ENCODE measurements at regions not wholly inside any gene's neighbourhood (a gene's known extent, or its start where the extent isn't known, plus 50 kb on each side); places are given as distances from the start of the nearest gene placed in this dataset.

GRCh38 chr6:103177791-103178190, 1681.9 kb downstream of the HACE1 start:
- CTCF ChIA-PET = no interaction called here
- Histone ChIP-seq H4K20me1 (replicated peaks; ENCODE audit: control insufficient read depth, extremely low read depth, insufficient read depth, low read length) (no peaks in the 10 kb centered on the region), H2AFZ (ENCODE audit: low read depth, low read length) (no peak overlapping the region), H3K79me2 (ENCODE audit: control insufficient read depth, insufficient read depth, low read length) (no peaks in the 10 kb centered on the region), H3K4me3 (replicated peaks in 1 of 3; ENCODE audit: insufficient read depth in 1 of 3, low read depth in 1 of 3, low read length in 3 of 3) (no peak overlapping the region), H3K27ac (ENCODE audit: insufficient read depth, low read depth, low read length) (no peak overlapping the region), H3K4me2 (ENCODE audit: insufficient read depth, low read length) (no peak overlapping the region), H3K9ac (replicated peaks; ENCODE audit: extremely low read depth, insufficient read depth, low read length) (no peak overlapping the region), H3K36me3 (ENCODE audit: control insufficient read depth in 2 of 2, extremely low read depth in 1 of 2, insufficient read depth in 2 of 2, low read length in 2 of 2) (no peaks in the 10 kb centered on the region), H3K4me1 (ENCODE audit: control insufficient read depth, extremely low read depth, insufficient read depth, low read length) (no peaks in the 10 kb centered on the region), H3K9me1 (replicated peaks; ENCODE audit: control insufficient read depth, extremely low read depth, insufficient read depth, low read length) (no peaks in the 10 kb centered on the region), H3K9me3 (replicated peaks; ENCODE audit: control insufficient read depth, insufficient read depth, low read length) (no peaks in the 10 kb centered on the region), H3K27me3 (ENCODE audit: control insufficient read depth in 2 of 2, insufficient read depth in 2 of 2, low read length in 2 of 2) (no peaks in the 10 kb centered on the region)
- dilution Hi-C loops (cut with MboI; ENCODE audit: extremely low pct_ligation_motif_present, low sequenced_read_pairs) (no loop called here), intact Hi-C loops (cut with micrococcal nuclease) (no loop called here)
- DNase-seq (ENCODE audit: low read depth, low spot score) (no peak), FAIRE-seq (no peak)
- no peak for TF ChIP-seq JUN (IDR thresholded peaks at IDR 0.05; ENCODE audit: borderline replicate concordance, insufficient read depth, insufficient read length, low read depth)
- no peak for TF ChIP-seq MAX (IDR thresholded peaks at IDR 0.05; ENCODE audit: insufficient read depth, insufficient read length)
- no peak for TF ChIP-seq POLR2A (IDR thresholded peaks at IDR 0.05; ENCODE audit: low read depth, low read length)
- POLR2A ChIA-PET = no interaction called here
- BruUV-seq (replicated peaks) = no TSS peak

- no TSS peak for BruUV-seq (replicated peaks)
Measured at GRCh38 chr6:103175056-103175455, 1684.7 kb downstream of the HACE1 start.

More at GRCh38 chr6:103175056-103175455, 1684.7 kb downstream of the HACE1 start:
- no peak for TF ChIP-seq EZH2 (IDR thresholded peaks at IDR 0.05; ENCODE audit: borderline replicate concordance, low read depth, low read length, severe bottlenecking)
- no peak for TF ChIP-seq POLR2A (IDR thresholded peaks at IDR 0.05; ENCODE audit: low read depth, low read length)
- TF ChIP-seq GATA2 (IDR thresholded peaks at IDR 0.05; ENCODE audit: insufficient read depth, insufficient read length, low read depth, low read length) = no peak
- TF ChIP-seq, protein P1, sequence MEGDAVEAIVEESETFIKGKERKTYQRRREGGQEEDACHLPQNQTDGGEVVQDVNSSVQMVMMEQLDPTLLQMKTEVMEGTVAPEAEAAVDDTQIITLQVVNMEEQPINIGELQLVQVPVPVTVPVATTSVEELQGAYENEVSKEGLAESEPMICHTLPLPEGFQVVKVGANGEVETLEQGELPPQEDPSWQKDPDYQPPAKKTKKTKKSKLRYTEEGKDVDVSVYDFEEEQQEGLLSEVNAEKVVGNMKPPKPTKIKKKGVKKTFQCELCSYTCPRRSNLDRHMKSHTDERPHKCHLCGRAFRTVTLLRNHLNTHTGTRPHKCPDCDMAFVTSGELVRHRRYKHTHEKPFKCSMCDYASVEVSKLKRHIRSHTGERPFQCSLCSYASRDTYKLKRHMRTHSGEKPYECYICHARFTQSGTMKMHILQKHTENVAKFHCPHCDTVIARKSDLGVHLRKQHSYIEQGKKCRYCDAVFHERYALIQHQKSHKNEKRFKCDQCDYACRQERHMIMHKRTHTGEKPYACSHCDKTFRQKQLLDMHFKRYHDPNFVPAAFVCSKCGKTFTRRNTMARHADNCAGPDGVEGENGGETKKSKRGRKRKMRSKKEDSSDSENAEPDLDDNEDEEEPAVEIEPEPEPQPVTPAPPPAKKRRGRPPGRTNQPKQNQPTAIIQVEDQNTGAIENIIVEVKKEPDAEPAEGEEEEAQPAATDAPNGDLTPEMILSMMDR (IDR thresholded peaks at IDR 0.05; ENCODE audit: extremely low read depth in 1 of 2, insufficient read depth in 1 of 2, low read depth in 1 of 2, low read length in 2 of 2) = no peak
- no peak for TF ChIP-seq FOS (IDR thresholded peaks at IDR 0.05; ENCODE audit: borderline replicate concordance, insufficient read depth, low read length)
- TF ChIP-seq POLR2AphosphoS5 (IDR thresholded peaks at IDR 0.05; ENCODE audit: insufficient read depth, low read depth, low read length) = no peak
- TF ChIP-seq JUN (IDR thresholded peaks at IDR 0.05; ENCODE audit: borderline replicate concordance, insufficient read depth, insufficient read length, low read depth) = no peak
- Histone ChIP-seq H3K9me1 (replicated peaks; ENCODE audit: control insufficient read depth, extremely low read depth, insufficient read depth, low read length) (no peaks in the 10 kb centered on the region), H3K9me3 (replicated peaks; ENCODE audit: control insufficient read depth, insufficient read depth, low read length) (no peaks in the 10 kb centered on the region), H3K4me2 (ENCODE audit: insufficient read depth, low read length) (no peak overlapping the region), H3K27ac (ENCODE audit: insufficient read depth, low read depth, low read length) (no peak overlapping the region), H3K27me3 (ENCODE audit: control insufficient read depth in 2 of 2, insufficient read depth in 2 of 2, low read length in 2 of 2) (no peaks in the 10 kb centered on the region), H3K36me3 (ENCODE audit: control insufficient read depth in 2 of 2, extremely low read depth in 1 of 2, insufficient read depth in 2 of 2, low read length in 2 of 2) (no peaks in the 10 kb centered on the region), H3K4me1 (ENCODE audit: control insufficient read depth, extremely low read depth, insufficient read depth, low read length) (no peaks in the 10 kb centered on the region), H3K9ac (replicated peaks; ENCODE audit: extremely low read depth, insufficient read depth, low read length) (no peak overlapping the region), H2AFZ (ENCODE audit: low read depth, low read length) (no peak overlapping the region), H3K79me2 (ENCODE audit: control insufficient read depth, insufficient read depth, low read length) (no peaks in the 10 kb centered on the region), H3K4me3 (replicated peaks in 1 of 3; ENCODE audit: insufficient read depth in 1 of 3, low read depth in 1 of 3, low read length in 3 of 3) (no peak overlapping the region), H4K20me1 (replicated peaks; ENCODE audit: control insufficient read depth, extremely low read depth, insufficient read depth, low read length) (no peaks in the 10 kb centered on the region)
- ChIA-PET CTCF (no interaction called here), POLR2A (no interaction called here)
- DNase-seq (ENCODE audit: low read depth, low spot score) = no peak
- intact Hi-C loops (cut with micrococcal nuclease) = no loop called here
- dilution Hi-C loops (cut with MboI; ENCODE audit: extremely low pct_ligation_motif_present, low sequenced_read_pairs) = no loop called here
- FAIRE-seq = no peak

Measured in endothelial cell of umbilical vein (primary cell).